Liver (tissue), 8 donors: ENCODE measurements at regions not wholly inside any gene's neighbourhood (a gene's known extent, or its start where the extent isn't known, plus 50 kb on each side); places are given as distances from the start of the nearest gene placed in this dataset. TPM values are rescaled to one million over a fixed set of nuclear protein-coding genes. Genes with fewer than 3 reads are reported as not detected.

Experiments
- DNase-seq: peaks from one replicate; pipeline ENCODE4 v3.0.0-alpha.2; 2017; ENCODE audit warnings: low spot score
- H3K27ac ChIP-seq, 2 donors: one replicate each; pipeline ENCODE4 v1.7.0; 2013; ENCODE audit warnings: inconsistent platforms in 2 of 2, low read length in 2 of 2, control low read depth in 1 of 2, low read depth in 1 of 2, mild to moderate bottlenecking in 1 of 2
- H3K27me3 ChIP-seq, 4 donors: one replicate each; pipeline versions ENCODE4 v1.6.1 to v1.7.0; 2013; ENCODE audit warnings: low read length in 3 of 4, inconsistent platforms in 1 of 4, mild to moderate bottlenecking in 1 of 4, moderate library complexity in 1 of 4; ENCODE audit not compliant: control insufficient read depth in 4 of 4, insufficient read depth in 4 of 4
- H3K36me3 ChIP-seq, 4 donors: one replicate each; pipeline versions ENCODE4 v1.6.1 to v1.7.0; 2013; ENCODE audit warnings: low read length in 3 of 4, mild to moderate bottlenecking in 3 of 4, low read depth in 1 of 4, moderate library complexity in 1 of 4; ENCODE audit not compliant: control insufficient read depth in 4 of 4, insufficient read depth in 3 of 4
- H3K4me1 ChIP-seq, 4 donors: one replicate each; pipeline versions ENCODE4 v1.6.1 to v1.7.0; 2013; ENCODE audit warnings: low read length in 3 of 4, mild to moderate bottlenecking in 3 of 4, moderate library complexity in 1 of 4; ENCODE audit not compliant: control insufficient read depth in 4 of 4, insufficient read depth in 4 of 4
- H3K4me3 ChIP-seq, 3 donors: one replicate each; pipeline versions ENCODE4 v1.6.1 to v1.7.0; 2013; ENCODE audit warnings: low read length in 3 of 3, control low read depth in 1 of 3, low read depth in 1 of 3, mild to moderate bottlenecking in 1 of 3
- H3K9ac ChIP-seq, 2 donors: one replicate each; pipeline ENCODE4 v1.7.0; 2013; ENCODE audit warnings: low read length in 2 of 2, mild to moderate bottlenecking in 2 of 2, moderate library complexity in 2 of 2, control low read depth in 1 of 2, low read depth in 1 of 2
- H3K9me3 ChIP-seq, 4 donors: one replicate each; pipeline versions ENCODE4 v1.6.1 to v1.7.0; 2013; ENCODE audit warnings: low read length in 3 of 4; ENCODE audit not compliant: control insufficient read depth in 4 of 4
- GABPA ChIP-seq, 2 donors: IDR thresholded peaks in 1 of 2; conservative IDR thresholded peaks in 1 of 2; 2 replicates each; pipeline ENCODE4 v1.6.1; 2016; ENCODE audit warnings: antibody characterized with exemption in 2 of 2, mild to moderate bottlenecking in 1 of 2, moderate library complexity in 1 of 2
- HNF4A ChIP-seq, 2 donors: conservative IDR thresholded peaks; 2 replicates each; pipeline ENCODE4 v1.6.1; 2016; ENCODE audit warnings: antibody characterized with exemption in 2 of 2, mild to moderate bottlenecking in 2 of 2
- RAD21 ChIP-seq, 2 donors: IDR thresholded peaks; 2 replicates each; pipeline ENCODE4 v1.6.1; 2016; ENCODE audit warnings: antibody characterized with exemption in 2 of 2, mild to moderate bottlenecking in 2 of 2
- WGBS: extraction: QIAGEN DNeasy Blood & Tissue Kit; methylation state at CpG from one replicate; pipeline ENCODE4 v1.1.7; 2013; 5-methylcytosine and 5-hydroxymethylcytosine counted together
- small RNA-seq: library from RNA; depleted of rRNA; stranded (forward); fragments of <200 nt; gene quantifications from one replicate; pipeline ENCODE3, GENCODE V24; 2014
- TF ChIP-seq, protein P1 (sequence below): IDR thresholded peaks from 2 replicates; pipeline ENCODE4 v1.6.1; 2016; ENCODE audit warnings: antibody characterized with exemption
- donor health status: healthy.
- donor health status: healthy.
- donor health status: healthy.
- donor health status: healthy.

DNA sequence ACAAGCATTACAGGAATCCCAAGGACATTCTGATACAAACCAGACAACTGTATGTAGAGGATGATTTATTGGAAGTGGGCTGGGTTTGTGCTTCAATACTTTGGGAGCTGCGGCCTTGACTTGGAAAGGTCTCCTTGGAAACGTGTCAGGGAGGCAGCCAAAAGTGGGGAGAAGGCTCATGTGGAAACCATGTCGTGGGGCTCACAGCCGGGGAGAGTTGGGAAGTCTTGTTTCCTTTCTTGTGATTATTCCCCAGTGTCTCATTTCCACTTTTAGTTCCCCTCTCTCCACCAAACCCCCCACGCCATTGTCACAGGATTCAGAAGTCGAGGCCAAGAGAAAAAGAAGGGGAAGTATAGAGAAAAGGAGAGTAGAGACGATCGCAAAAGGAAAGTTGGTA, 53.9 kb upstream of the SFMBT2 start:
- Histone ChIP-seq H3K4me1 (no peaks in the 10 kb centered on the region), H3K27ac (no peak overlapping the region), H3K9ac (no peak overlapping the region), H3K36me3 (no peaks in the 10 kb centered on the region), H3K27me3 (peaks cover 0 to 5% (median 0%) of the 10 kb centered on the region in 4 donors), H3K4me3 (no peak overlapping the region), H3K9me3 (no peaks in the 10 kb centered on the region)
- DNase-seq: no peak
- TF ChIP-seq GABPA (IDR thresholded peaks at IDR 0.05 in 1 of 2, conservative IDR thresholded peaks at IDR 0.05 in 1 of 2) (no peak), RAD21 (IDR thresholded peaks at IDR 0.05) (no peak), HNF4A (conservative IDR thresholded peaks at IDR 0.05) (no peak)
- TF ChIP-seq, protein P1, sequence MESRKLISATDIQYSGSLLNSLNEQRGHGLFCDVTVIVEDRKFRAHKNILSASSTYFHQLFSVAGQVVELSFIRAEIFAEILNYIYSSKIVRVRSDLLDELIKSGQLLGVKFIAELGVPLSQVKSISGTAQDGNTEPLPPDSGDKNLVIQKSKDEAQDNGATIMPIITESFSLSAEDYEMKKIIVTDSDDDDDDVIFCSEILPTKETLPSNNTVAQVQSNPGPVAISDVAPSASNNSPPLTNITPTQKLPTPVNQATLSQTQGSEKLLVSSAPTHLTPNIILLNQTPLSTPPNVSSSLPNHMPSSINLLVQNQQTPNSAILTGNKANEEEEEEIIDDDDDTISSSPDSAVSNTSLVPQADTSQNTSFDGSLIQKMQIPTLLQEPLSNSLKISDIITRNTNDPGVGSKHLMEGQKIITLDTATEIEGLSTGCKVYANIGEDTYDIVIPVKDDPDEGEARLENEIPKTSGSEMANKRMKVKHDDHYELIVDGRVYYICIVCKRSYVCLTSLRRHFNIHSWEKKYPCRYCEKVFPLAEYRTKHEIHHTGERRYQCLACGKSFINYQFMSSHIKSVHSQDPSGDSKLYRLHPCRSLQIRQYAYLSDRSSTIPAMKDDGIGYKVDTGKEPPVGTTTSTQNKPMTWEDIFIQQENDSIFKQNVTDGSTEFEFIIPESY: no peak
- 79% methylated on average over 8 of the region's 8 CpGs for WGBS

Small RNAs in the stretch of these regions (small RNA-seq; reads per million reads assigned to genes)
- not detected for gene RNU6-535P
